MM.1S (cell line): ENCODE measurements at regions not wholly inside any gene's neighbourhood (a gene's known extent, or its start where the extent isn't known, plus 50 kb on each side); places are given as distances from the start of the nearest gene placed in this dataset.

Experiments
- CTCF ChIP-seq: fragments of 300-600 bp; sonication (generic); IDR thresholded peaks from 2 replicates; pipeline ENCODE4 v1.5.1; 2016; ENCODE audit warnings: antibody characterized with exemption, low read length, mixed read lengths
- EZH2 ChIP-seq: fragments of 300-600 bp; sonication (generic); optimal IDR thresholded peaks from 2 replicates; pipeline ENCODE3; 2017; ENCODE audit warnings: low read depth, mild to moderate bottlenecking, antibody characterized with exemption, low read length, mixed read lengths
- EZH2phosphoT487 ChIP-seq: fragments of 300-600 bp; sonication (generic); IDR thresholded peaks from 2 replicates; pipeline ENCODE4 v1.6.1; 2018; ENCODE audit warnings: antibody characterized with exemption, low read length

- TF ChIP-seq EZH2 (no peak), CTCF (no peak), EZH2phosphoT487 (no peak)
Measured at GRCh38 chr2:105610576-105611332, 134.0 kb upstream of the NCK2 start.
